GM19452 (cell line): ENCODE measurements at regions not wholly inside any gene's neighbourhood (a gene's known extent, or its start where the extent isn't known, plus 50 kb on each side); places are given as distances from the start of the nearest gene placed in this dataset.
"Not testable (repeated sequence)": the region's sequence is repeated elsewhere in the genome, so short reads cannot be mapped to it uniquely, and the experiment has no call there.

Experiments used
- ATAC-seq: cut with Tn5 transposase; IDR thresholded peaks from one replicate; pipeline ENCODE4 v1.9.1; 2021; ENCODE audit not compliant: unreplicated experiment

- ATAC-seq: no peak
Measured at GRCh38 chr6:121544691-121545090, 109.2 kb downstream of the GJA1 start.

GRCh38 chr6:121548131-121548530 lies 112.7 kb downstream of the GJA1 start:
- no peak for ATAC-seq

- ATAC-seq: no peak
Measured at GRCh38 chr6:121549736-121550135, 114.3 kb downstream of the GJA1 start.

- ATAC-seq: no peak
Measured at GRCh38 chr6:121550491-121551010, 115.1 kb downstream of the GJA1 start.

- no peak for ATAC-seq
Measured at GRCh38 chr6:121555201-121555600, 119.8 kb downstream of the GJA1 start.

- not testable (repeated sequence) for ATAC-seq
Measured at GRCh38 chr6:121556149-121556548, 120.7 kb downstream of the GJA1 start.

GRCh38 chr6:121557146-121557940 lies 121.9 kb downstream of the GJA1 start:
- no peak for ATAC-seq

- ATAC-seq: no peak
Measured at GRCh38 chr6:121559611-121560269, 124.3 kb downstream of the GJA1 start.

- ATAC-seq: no peak
Measured at GRCh38 chr6:121560476-121560875, 125.0 kb downstream of the GJA1 start.

GRCh38 chr6:121563286-121563685 lies 127.8 kb downstream of the GJA1 start:
- no peak for ATAC-seq

GRCh38 chr6:121564529-121564928 lies 129.1 kb downstream of the GJA1 start:
- ATAC-seq: not testable (repeated sequence)

- no peak for ATAC-seq
Measured at GRCh38 chr6:121571455-121571854, 136.0 kb downstream of the GJA1 start.

GRCh38 chr6:121573481-121573880 lies 138.0 kb downstream of the GJA1 start:
- no peak for ATAC-seq

GRCh38 chr6:121578216-121578615 lies 142.8 kb downstream of the GJA1 start:
- ATAC-seq: no peak

- ATAC-seq: no peak
Measured at GRCh38 chr6:121579478-121579877, 144.0 kb downstream of the GJA1 start.

- ATAC-seq: no peak
Measured at GRCh38 chr6:121581327-121581726, 145.9 kb downstream of the GJA1 start.

GRCh38 chr6:121582262-121582661 lies 146.8 kb downstream of the GJA1 start:
- no peak for ATAC-seq

- no peak for ATAC-seq
Measured at GRCh38 chr6:121584586-121585369, 149.3 kb downstream of the GJA1 start.

GRCh38 chr6:121590438-121590837 lies 155.0 kb downstream of the GJA1 start:
- no peak for ATAC-seq

GRCh38 chr6:121590916-121591315 lies 155.5 kb downstream of the GJA1 start:
- ATAC-seq: no peak

- no peak for ATAC-seq
Measured at GRCh38 chr6:121592261-121592935, 157.0 kb downstream of the GJA1 start.
